Lower lobe of right lung (tissue), 2 donors: ENCODE measurements at regions not wholly inside any gene's neighbourhood (a gene's known extent, or its start where the extent isn't known, plus 50 kb on each side); places are given as distances from the start of the nearest gene placed in this dataset.

Source experiments
- ATAC-seq, 2 donors: fragments of 200-7000 bp; cut with Tn5 transposase; one replicate each; pipeline ENCODE4 v1.9.1; 2020 to 2022; ENCODE audit warnings: mild to moderate bottlenecking in 2 of 2, moderate library complexity in 2 of 2
- DNase-seq: peaks from one replicate; pipeline ENCODE4 v3.0.0-alpha.2; 2020
- H3K27ac ChIP-seq: fragments of 200-600 bp; one replicate; pipeline ENCODE4 v1.8.0; 2022
- H3K27me3 ChIP-seq: fragments of 200-600 bp; one replicate; pipeline ENCODE4 v1.8.0; 2022; ENCODE audit warnings: low read depth
- H3K36me3 ChIP-seq: fragments of 200-600 bp; one replicate; pipeline ENCODE4 v1.8.0; 2022; ENCODE audit warnings: mild to moderate bottlenecking
- H3K4me1 ChIP-seq: fragments of 200-600 bp; one replicate; pipeline ENCODE4 v1.8.0; 2022
- H3K4me3 ChIP-seq: fragments of 200-600 bp; one replicate; pipeline ENCODE4 v1.8.0; 2022; ENCODE audit warnings: mild to moderate bottlenecking
- H3K9me3 ChIP-seq: fragments of 200-600 bp; one replicate; pipeline ENCODE4 v1.8.0; 2022
- intact Hi-C: fragments of 100-400 bp; cut with DNase I; formaldehyde crosslinking; loops from one replicate; pipeline ENCODE4 v1.11.0; 2022
- TF ChIP-seq, protein P1 (sequence below): fragments of 200-600 bp; IDR thresholded peaks from one replicate; pipeline ENCODE4 v1.8.0; 2022; ENCODE audit warnings: antibody characterized with exemption, mild to moderate bottlenecking
- donor health status: DM: no; HTN: yes; CAD: no; lungs with severe emphysema.

DNA sequence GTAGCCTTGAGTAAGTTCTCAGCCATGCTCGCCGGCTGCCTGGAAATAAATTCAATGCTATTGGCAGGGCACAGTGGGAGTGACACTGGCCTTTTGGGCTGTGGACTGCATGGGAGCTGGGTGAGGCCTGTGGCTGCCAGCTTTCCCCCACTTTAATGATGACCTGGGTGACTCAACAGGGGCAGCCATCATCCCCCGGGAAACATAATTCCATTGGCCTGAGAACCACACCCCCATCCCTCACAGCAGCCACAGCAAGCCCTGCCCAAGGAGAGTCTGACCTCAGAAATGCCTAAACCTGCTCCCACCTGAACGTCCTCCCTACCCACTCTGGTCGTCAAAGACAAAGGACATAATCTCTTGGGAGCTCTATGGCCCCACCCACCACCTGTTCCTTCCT, 384.0 kb downstream of the LTN1 start:
- intact Hi-C loops = no loop called here
- no peak for ATAC-seq
- Histone ChIP-seq H3K27ac (no peak overlapping the region), H3K9me3 (no peaks in the 10 kb centered on the region), H3K4me3 (no peak overlapping the region), H3K4me1 (no peaks in the 10 kb centered on the region), H3K36me3 (no peaks in the 10 kb centered on the region), H3K27me3 (no peaks in the 10 kb centered on the region)
- no peak for DNase-seq
- TF ChIP-seq, protein P1, sequence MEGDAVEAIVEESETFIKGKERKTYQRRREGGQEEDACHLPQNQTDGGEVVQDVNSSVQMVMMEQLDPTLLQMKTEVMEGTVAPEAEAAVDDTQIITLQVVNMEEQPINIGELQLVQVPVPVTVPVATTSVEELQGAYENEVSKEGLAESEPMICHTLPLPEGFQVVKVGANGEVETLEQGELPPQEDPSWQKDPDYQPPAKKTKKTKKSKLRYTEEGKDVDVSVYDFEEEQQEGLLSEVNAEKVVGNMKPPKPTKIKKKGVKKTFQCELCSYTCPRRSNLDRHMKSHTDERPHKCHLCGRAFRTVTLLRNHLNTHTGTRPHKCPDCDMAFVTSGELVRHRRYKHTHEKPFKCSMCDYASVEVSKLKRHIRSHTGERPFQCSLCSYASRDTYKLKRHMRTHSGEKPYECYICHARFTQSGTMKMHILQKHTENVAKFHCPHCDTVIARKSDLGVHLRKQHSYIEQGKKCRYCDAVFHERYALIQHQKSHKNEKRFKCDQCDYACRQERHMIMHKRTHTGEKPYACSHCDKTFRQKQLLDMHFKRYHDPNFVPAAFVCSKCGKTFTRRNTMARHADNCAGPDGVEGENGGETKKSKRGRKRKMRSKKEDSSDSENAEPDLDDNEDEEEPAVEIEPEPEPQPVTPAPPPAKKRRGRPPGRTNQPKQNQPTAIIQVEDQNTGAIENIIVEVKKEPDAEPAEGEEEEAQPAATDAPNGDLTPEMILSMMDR = no peak

DNA sequence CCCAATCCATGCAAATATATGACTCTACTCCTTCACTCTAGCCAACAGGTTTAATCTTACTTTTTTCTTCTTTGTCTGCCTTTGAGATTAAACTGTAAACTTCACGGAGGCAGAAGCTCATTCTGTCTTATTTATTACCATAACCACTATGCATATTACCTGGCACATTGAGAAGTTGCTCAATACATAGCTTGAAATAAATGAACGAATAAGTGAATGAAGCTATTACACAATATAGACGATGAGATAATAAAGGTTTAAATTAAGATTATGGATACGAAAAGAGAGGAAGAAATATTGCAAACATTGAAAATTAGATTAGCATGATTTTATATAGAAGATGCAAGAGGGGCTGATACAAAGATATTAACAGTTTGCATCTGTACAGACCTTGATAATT, 385.1 kb downstream of the LTN1 start:
- no peak for ATAC-seq
- TF ChIP-seq, protein P1 = no peak

DNA sequence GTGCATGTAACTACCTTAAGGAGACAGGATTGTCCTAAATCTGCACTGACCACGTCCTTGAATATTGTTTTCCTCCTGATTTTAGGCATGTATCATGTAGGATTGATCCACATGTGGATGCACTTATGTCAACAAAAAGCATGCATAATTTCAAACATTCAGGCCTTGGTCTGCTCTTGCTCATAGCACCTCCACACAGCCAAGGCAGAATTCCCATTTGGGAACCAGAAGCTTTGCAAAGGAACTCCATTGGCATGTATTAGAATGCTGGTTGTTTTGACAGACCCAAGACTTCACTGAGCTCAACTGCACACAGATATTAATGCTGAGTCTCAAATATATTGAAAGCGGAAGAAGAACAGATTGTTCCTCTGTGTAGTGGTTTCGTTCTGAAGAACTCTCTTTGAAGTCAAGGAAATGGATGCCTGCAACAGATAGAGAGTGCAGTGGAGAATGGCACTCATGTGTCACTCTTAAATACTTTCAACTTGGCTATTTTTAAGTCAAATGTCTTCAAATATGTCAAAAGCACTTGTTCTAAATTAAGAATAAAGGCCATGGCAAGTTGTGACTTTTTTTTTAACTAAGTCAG, 387.6 kb downstream of the LTN1 start:
- Histone ChIP-seq H3K9me3 (peaks cover 3% of the 10 kb centered on the region), H3K4me1 (no peaks in the 10 kb centered on the region), H3K4me3 (no peak overlapping the region), H3K27me3 (no peaks in the 10 kb centered on the region), H3K36me3 (no peaks in the 10 kb centered on the region), H3K27ac (no peak overlapping the region)
- TF ChIP-seq, protein P1 = no peak
- intact Hi-C loops = no loop called here
- ATAC-seq = peak; percentile 41 to 51
- DNase-seq = no peak

More for the DNA sequence above, 385.1 kb downstream of the LTN1 start:
- H3K9me3 ChIP-seq = no peaks in the 10 kb centered on the region
- H3K4me1 ChIP-seq = no peaks in the 10 kb centered on the region
- no peak for DNase-seq
- no peak overlapping the region for H3K27ac ChIP-seq
- no peak overlapping the region for H3K4me3 ChIP-seq
- H3K27me3 ChIP-seq = no peaks in the 10 kb centered on the region
- H3K36me3 ChIP-seq = no peaks in the 10 kb centered on the region
- intact Hi-C loops = no loop called here

DNA sequence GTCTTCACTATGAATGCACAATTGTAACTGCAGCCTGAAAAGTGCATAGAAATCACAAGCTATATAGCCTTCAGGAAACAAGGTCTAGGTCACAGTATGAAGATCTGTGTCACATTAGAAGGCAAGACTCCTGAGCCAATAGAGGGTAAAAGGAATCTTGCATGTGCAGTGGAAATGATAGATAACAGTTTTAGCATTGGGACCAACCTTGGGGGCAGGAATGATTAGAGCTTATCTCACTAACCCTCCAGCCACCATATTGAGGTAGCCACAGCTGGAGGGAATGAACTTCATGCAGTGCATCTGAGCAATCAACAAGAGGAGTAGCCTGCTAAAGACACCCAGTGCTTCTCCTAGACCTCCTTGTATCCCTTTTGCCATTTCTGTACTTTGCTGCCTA, 390.1 kb downstream of the LTN1 start:
- intact Hi-C loops = no loop called here
- H3K27ac ChIP-seq = no peak overlapping the region
- H3K9me3 ChIP-seq = peaks cover 11% of the 10 kb centered on the region
- no peak overlapping the region for H3K4me3 ChIP-seq
- no peak for DNase-seq
- no peak for ATAC-seq
- no peaks in the 10 kb centered on the region for H3K4me1 ChIP-seq
- TF ChIP-seq, protein P1 = no peak
- H3K27me3 ChIP-seq = no peaks in the 10 kb centered on the region
- H3K36me3 ChIP-seq = no peaks in the 10 kb centered on the region

DNA sequence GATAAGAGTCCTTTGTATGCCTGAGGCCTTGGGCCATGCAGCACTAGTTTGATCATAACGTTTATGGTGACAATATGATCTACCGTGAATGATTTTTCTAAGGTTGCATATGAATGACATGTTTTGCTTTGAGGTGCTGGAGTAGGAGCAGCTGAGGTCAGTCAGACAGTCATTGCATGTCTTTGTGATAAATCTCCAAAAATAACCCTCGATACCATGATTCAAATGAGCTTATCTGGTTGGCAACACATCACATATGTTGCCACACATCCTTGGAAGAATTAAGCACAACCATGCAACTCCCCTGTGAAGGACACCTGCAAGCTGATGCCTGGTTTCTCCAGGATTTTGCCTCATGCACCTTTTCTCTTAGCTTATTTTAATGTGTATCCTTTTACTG, 394.5 kb downstream of the LTN1 start:
- intact Hi-C loops = no loop called here
- TF ChIP-seq, protein P1 = no peak
- no peak overlapping the region for H3K27ac ChIP-seq
- H3K4me1 ChIP-seq = no peaks in the 10 kb centered on the region
- H3K36me3 ChIP-seq = no peaks in the 10 kb centered on the region
- no peak for DNase-seq
- no peaks in the 10 kb centered on the region for H3K27me3 ChIP-seq
- H3K4me3 ChIP-seq = no peak overlapping the region
- no peak for ATAC-seq
- H3K9me3 ChIP-seq = peaks cover 11% of the 10 kb centered on the region
